IMR-90 (cell line): ENCODE measurements at regions not wholly inside any gene's neighbourhood (a gene's known extent, or its start where the extent isn't known, plus 50 kb on each side); places are given as distances from the start of the nearest gene placed in this dataset.

Experiments used
- ATAC-seq: fragments of 200-7000 bp; cut with Tn5 transposase; 2 replicates; pipeline ENCODE4 v1.9.1; 2020; ENCODE audit warnings: low read depth, mild to moderate bottlenecking, moderate library complexity
- BruUV-seq: library from RNA; stranded (reverse); fragments of 400-500 nt; replicated peaks from 2 replicates; lab custom pipeline; 2021; lab: Mats Ljungman, UMichigan
- CTCF ChIA-PET: fragments of 300-600 bp; formaldehyde crosslinking; extraction: SDS; loops from one replicate; lab custom pipeline; 2021; ENCODE audit warnings: antibody characterized with exemption; lab: Yijun Ruan, JAX
- POLR2A ChIA-PET: fragments of 300-600 bp; sonication (Branson Sonifier 250); formaldehyde crosslinking; loops from one replicate; lab custom pipeline; 2022; ENCODE audit warnings: antibody characterized with exemption; ENCODE audit not compliant: unreplicated experiment; lab: Charles Lee
- DNase-seq: peaks from one replicate; pipeline ENCODE4 v3.0.0; 2013
- H2AFZ ChIP-seq: replicated peaks from 2 replicates; pipeline ENCODE3; 2013; ENCODE audit warnings: low read length, mild to moderate bottlenecking; ENCODE audit not compliant: poor library complexity
- H2AK5ac ChIP-seq: 2 replicates; pipeline ENCODE4 v1.6.1; 2013; ENCODE audit warnings: low read depth, low read length, inconsistent platforms
- H2AK9ac ChIP-seq: replicated peaks from 2 replicates; pipeline ENCODE3; 2013; ENCODE audit warnings: mild to moderate bottlenecking, low read depth, low read length, moderate library complexity; ENCODE audit not compliant: poor library complexity
- H2BK120ac ChIP-seq: 2 replicates; pipeline ENCODE4 v1.6.1; 2013; ENCODE audit warnings: low read depth, low read length, inconsistent platforms
- H2BK15ac ChIP-seq: 3 replicates; pipeline ENCODE4 v1.6.1; 2013; ENCODE audit warnings: low read depth, low read length, inconsistent platforms
- H2BK20ac ChIP-seq: 2 replicates; pipeline ENCODE4 v1.6.1; 2013; ENCODE audit warnings: low read depth, mild to moderate bottlenecking, inconsistent platforms, low read length, moderate library complexity
- H2BK5ac ChIP-seq: 2 replicates; pipeline ENCODE4 v1.6.1; 2013; ENCODE audit warnings: mild to moderate bottlenecking, low read depth, low read length, inconsistent platforms; ENCODE audit not compliant: poor library complexity, severe bottlenecking
- H3K14ac ChIP-seq: replicated peaks from 2 replicates; pipeline ENCODE4 v1.6.1; 2013; ENCODE audit warnings: low read depth, low read length, inconsistent platforms
- H3K18ac ChIP-seq: 2 replicates; pipeline ENCODE4 v1.6.1; 2013; ENCODE audit warnings: low read depth, low read length, control low read depth
- H3K23ac ChIP-seq: 2 replicates; pipeline ENCODE4 v1.6.1; 2013; ENCODE audit warnings: low read depth, low read length, inconsistent platforms
- H3K27ac ChIP-seq: 2 replicates; pipeline ENCODE4 v1.5.1; 2013; ENCODE audit warnings: mild to moderate bottlenecking, control low read depth, low read length; ENCODE audit not compliant: insufficient read depth
- H3K27me3 ChIP-seq: 2 replicates; pipeline ENCODE4 v1.6.1; 2013; ENCODE audit warnings: low read length; ENCODE audit not compliant: control insufficient read depth, insufficient read depth
- H3K36me3 ChIP-seq: 2 replicates; pipeline ENCODE4 v1.6.1; 2013; ENCODE audit warnings: low read length, mixed read lengths; ENCODE audit not compliant: control insufficient read depth, insufficient read depth
- H3K4ac ChIP-seq: 2 replicates; pipeline ENCODE4 v1.6.1; 2013; ENCODE audit warnings: low read depth, low read length, inconsistent platforms
- H3K4me1 ChIP-seq: 2 replicates; pipeline ENCODE4 v1.6.1; 2013; ENCODE audit warnings: low read length, mixed read lengths; ENCODE audit not compliant: control insufficient read depth, insufficient read depth
- H3K4me2 ChIP-seq: 2 replicates; pipeline ENCODE4 v1.6.1; 2013; ENCODE audit warnings: low read depth, mild to moderate bottlenecking, control low read depth, low read length, moderate library complexity
- H3K4me3 ChIP-seq: 2 replicates; pipeline ENCODE4 v1.5.1; 2013; ENCODE audit warnings: low read depth, mild to moderate bottlenecking, control low read depth, low read length, moderate library complexity; ENCODE audit not compliant: insufficient read depth
- H3K56ac ChIP-seq: 2 replicates; pipeline ENCODE4 v1.6.1; 2013; ENCODE audit warnings: low read length, inconsistent platforms; ENCODE audit not compliant: insufficient read depth; ENCODE audit errors: extremely low read depth
- H3K79me1 ChIP-seq, 2 experiments: 2 replicates each; pipeline ENCODE4 v1.6.1; 2013; ENCODE audit warnings: low read length in 2 of 2, inconsistent platforms in 1 of 2, low read depth in 1 of 2
- H3K9ac ChIP-seq: 2 replicates; pipeline ENCODE4 v1.6.1; 2013; ENCODE audit warnings: low read depth, low read length, control low read depth
- H3K9me1 ChIP-seq: 2 replicates; pipeline ENCODE4 v1.6.1; 2013; ENCODE audit warnings: low read length, inconsistent platforms; ENCODE audit not compliant: insufficient read depth
- H3K9me3 ChIP-seq: 2 replicates; pipeline ENCODE4 v1.6.1; 2013; ENCODE audit warnings: low read length; ENCODE audit not compliant: control insufficient read depth, insufficient read depth
- H4K20me1 ChIP-seq: 2 replicates; pipeline ENCODE4 v1.6.1; 2013; ENCODE audit warnings: low read length, inconsistent platforms; ENCODE audit not compliant: insufficient read depth
- H4K5ac ChIP-seq: 2 replicates; pipeline ENCODE4 v1.6.1; 2013; ENCODE audit warnings: mild to moderate bottlenecking, low read depth, low read length, control low read depth
- H4K8ac ChIP-seq, 2 experiments: 2 replicates each; pipeline ENCODE4 v1.6.1; 2013; ENCODE audit warnings: low read depth in 2 of 2, low read length in 2 of 2, control low read depth in 1 of 2, inconsistent platforms in 1 of 2
- H4K91ac ChIP-seq: 2 replicates; pipeline ENCODE4 v1.6.1; 2013; ENCODE audit warnings: low read depth, low read length, inconsistent platforms; ENCODE audit not compliant: insufficient read depth
- BHLHE40 ChIP-seq: fragments of 150-350 bp; IDR thresholded peaks from 2 replicates; pipeline ENCODE4 v1.6.1; 2016; ENCODE audit warnings: mild to moderate bottlenecking, low read depth, low read length
- CEBPB ChIP-seq: IDR thresholded peaks from 2 replicates; pipeline ENCODE4 v1.6.1; 2012; ENCODE audit warnings: low read depth, low read length, improper control_type of control experiment
- CHD1 ChIP-seq: IDR thresholded peaks from 2 replicates; pipeline ENCODE4 v1.6.1; 2012; ENCODE audit warnings: low read depth, low read length, improper control_type of control experiment
- CTCF ChIP-seq: conservative IDR thresholded peaks from 2 replicates; pipeline ENCODE4 v1.5.1; 2012; ENCODE audit warnings: mild to moderate bottlenecking, low read depth, low read length, improper control_type of control experiment
- FOS ChIP-seq: fragments of 150-350 bp; IDR thresholded peaks from 2 replicates; pipeline ENCODE4 v1.6.1; 2016; ENCODE audit warnings: low read depth, low read length
- MAFK ChIP-seq: IDR thresholded peaks from 2 replicates; pipeline ENCODE4 v1.6.1; 2012; ENCODE audit warnings: low read depth, low read length, improper control_type of control experiment
- MAZ ChIP-seq: IDR thresholded peaks from 2 replicates; pipeline ENCODE4 v1.6.1; 2012; ENCODE audit warnings: low read depth, mild to moderate bottlenecking, low read length, improper control_type of control experiment, moderate library complexity, borderline replicate concordance
- MXI1 ChIP-seq: IDR thresholded peaks from 2 replicates; pipeline ENCODE4 v1.6.1; 2012; ENCODE audit warnings: low read depth, mild to moderate bottlenecking, low read length, moderate library complexity, borderline replicate concordance
- NFE2L2 ChIP-seq: fragments of 150-350 bp; IDR thresholded peaks from 2 replicates; pipeline ENCODE4 v1.6.1; 2016; ENCODE audit warnings: low read depth, mild to moderate bottlenecking, low read length
- POLR2A ChIP-seq: IDR thresholded peaks from 2 replicates; pipeline ENCODE4 v1.6.1; 2012; ENCODE audit warnings: mild to moderate bottlenecking, low read depth, low read length
- RCOR1 ChIP-seq: IDR thresholded peaks from 2 replicates; pipeline ENCODE4 v1.6.1; 2012; ENCODE audit warnings: mild to moderate bottlenecking, low read length, improper control_type of control experiment; ENCODE audit not compliant: insufficient replicate concordance
- RFX5 ChIP-seq: IDR thresholded peaks from 2 replicates; pipeline ENCODE4 v1.8.0; 2012; ENCODE audit warnings: low read depth, mild to moderate bottlenecking, low read length, moderate library complexity
- SMC3 ChIP-seq: fragments of 150-350 bp; IDR thresholded peaks from 2 replicates; pipeline ENCODE4 v1.6.1; 2016; ENCODE audit warnings: low read depth, mild to moderate bottlenecking, antibody characterized with exemption, low read length, moderate library complexity
- USF2 ChIP-seq: fragments of 150-350 bp; IDR thresholded peaks from 2 replicates; pipeline ENCODE4 v1.6.1; 2017; ENCODE audit warnings: mild to moderate bottlenecking, antibody characterized with exemption, low read length, low read depth
- WGBS, 2 experiments: methylation state at CpG; one replicate each; pipeline versions ENCODE4 v1.1.5 to v1.1.7; 2013; ENCODE audit warnings: missing lambda C conversion rate in 2 of 2; ENCODE audit not compliant: insufficient read length in 1 of 2; ENCODE audit errors: extremely low coverage in 2 of 2; 5-methylcytosine and 5-hydroxymethylcytosine counted together
- dilution Hi-C: fragments of 300-500 bp; cut with HindIII; formaldehyde crosslinking; loops from one replicate; pipeline ENCODE4 v1.14.3; 2018; ENCODE audit warnings: low sequenced_read_pairs; ENCODE audit not compliant: unreplicated experiment
- in situ Hi-C: fragments of 300-500 bp; cut with MboI; formaldehyde crosslinking; loops from 3 replicates; pipeline ENCODE4 v1.14.3; 2019; ENCODE audit warnings: low sequenced_read_pairs, inconsistent platforms, mixed read lengths
- intact Hi-C: fragments of 100-400 bp; cut with micrococcal nuclease; formaldehyde crosslinking; loops from 2 replicates; pipeline ENCODE4 v1.10.0; 2022

GRCh38 chr14:51566831-51567582 is 84.7 kb upstream of the FRMD6 start:
- Histone ChIP-seq H3K4me1 (peaks cover 19% of the 10 kb centered on the region), H3K27ac (no peak overlapping the region), H2BK120ac (no peak overlapping the region), H4K91ac (0 out of 2 replicates have a peak overlapping the region, but pooled peaks have one; percentile 2), H4K5ac (peak overlapping the region; percentile 20; the same call in 1 of the 2 replicates), H3K79me1 (peaks cover 4 to 38% of the 10 kb centered on the region in 2 experiments; a peak in 3 of 4 replicates), H3K23ac (peak overlapping the region; percentile 10; the same call in 1 of the 2 replicates), H3K9me1 (peaks cover 3% of the 10 kb centered on the region; the same call in 1 of the 2 replicates), H3K9me3 (no peaks in the 10 kb centered on the region), H4K20me1 (no peaks in the 10 kb centered on the region), H3K9ac (no peak overlapping the region), H3K4me2 (no peak overlapping the region), H3K56ac (no peak overlapping the region), H3K4me3 (no peak overlapping the region), H2AFZ (no peak overlapping the region), H3K27me3 (no peaks in the 10 kb centered on the region), H3K4ac (no peak overlapping the region; the same call in 1 of the 2 replicates), H2AK9ac (no peak overlapping the region), H2BK20ac (no peak overlapping the region), H3K14ac (0 out of 2 replicates have a peak overlapping the region, but pooled peaks have one; percentile 37), H2BK5ac (no peak overlapping the region), H2AK5ac (peak overlapping the region; percentile 45), H3K18ac (peak overlapping the region; percentile 9; the same call in 1 of the 2 replicates), H2BK15ac (peak overlapping the region; percentile 38; the same call in 1 of the 3 replicates), H4K8ac (0 out of 4 replicates have a peak overlapping the region, but pooled peaks of 1 of the 2 experiments have one; percentile 38), H3K36me3 (no peaks in the 10 kb centered on the region)
- in situ Hi-C loops (no loop called here), intact Hi-C loops (no loop called here), dilution Hi-C loops (no loop called here)
- 100% methylated on average over 2 of the region's 6 CpGs; no CpG with 5 or more reads in 1 of the 2 experiments for WGBS, 2 experiments
- ChIA-PET POLR2A (no interaction called here), CTCF (interaction anchor here (0.6 to 1.0 kb wide), 2 partner anchors 16 to 283 kb away, joined by 4 read pairs; no protein-coding TSS in a partner anchor)
- ATAC-seq (no peak), DNase-seq (no peak)
- no TSS peak for BruUV-seq
- TF ChIP-seq RFX5 (no peak), NFE2L2 (no peak), MXI1 (no peak), MAZ (no peak), CTCF (no peak), BHLHE40 (no peak), USF2 (no peak), CEBPB (no peak), SMC3 (no peak), RCOR1 (no peak), CHD1 (no peak), FOS (no peak), POLR2A (no peak), MAFK (no peak)
